GM18508 (cell line): ENCODE measurements at regions not wholly inside any gene's neighbourhood (a gene's known extent, or its start where the extent isn't known, plus 50 kb on each side); places are given as distances from the start of the nearest gene placed in this dataset.
A peak's percentile ranks its signal among the peaks of the same experiment; 100 is the strongest.

ENCODE experiments used
- ATAC-seq: cut with Tn5 transposase; IDR thresholded peaks from one replicate; pipeline ENCODE4 v1.9.1; 2021; ENCODE audit warnings: moderate number of reproducible peaks; ENCODE audit not compliant: insufficient read depth, unreplicated experiment

DNA sequence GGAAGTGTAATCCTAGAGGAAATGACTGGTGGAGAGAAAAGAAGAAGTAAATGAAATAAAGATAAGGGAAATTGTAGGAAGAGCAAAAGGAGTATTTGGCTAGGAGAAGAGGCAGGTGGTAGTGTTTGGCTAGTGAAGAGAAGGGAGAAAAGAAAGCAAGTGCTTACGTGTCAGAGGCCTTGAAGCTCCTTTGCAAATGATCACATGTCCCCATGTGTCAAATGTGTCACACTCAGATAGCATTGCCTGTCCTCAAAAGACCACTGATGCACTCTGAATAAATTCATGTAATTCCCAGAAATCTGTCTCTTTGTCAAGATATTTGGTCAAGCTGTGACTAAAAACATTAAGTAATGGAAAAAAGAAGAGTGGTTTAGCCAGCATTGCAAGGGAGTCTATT is 639.3 kb downstream of the TUSC7 start:
- ATAC-seq, result no peak

DNA sequence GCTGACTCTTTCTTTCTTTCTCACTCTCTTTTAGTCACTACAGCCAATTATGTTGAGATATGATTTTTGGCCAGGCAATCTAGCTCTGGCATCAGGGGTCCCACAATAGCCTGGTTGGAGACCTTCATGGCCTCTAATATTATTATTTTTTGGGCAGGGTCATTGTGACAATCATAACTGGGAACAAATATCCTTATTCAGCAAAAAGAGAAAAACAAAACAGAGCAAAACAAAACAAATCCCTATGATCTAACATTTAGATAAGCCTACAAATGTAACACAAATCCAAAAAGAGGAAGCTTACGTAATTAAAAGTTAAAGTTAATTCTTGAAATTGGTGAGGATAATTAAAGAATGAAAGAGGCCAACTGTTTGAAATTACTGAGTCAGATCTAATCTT is 640.0 kb downstream of the TUSC7 start:
- ATAC-seq, result no peak

DNA sequence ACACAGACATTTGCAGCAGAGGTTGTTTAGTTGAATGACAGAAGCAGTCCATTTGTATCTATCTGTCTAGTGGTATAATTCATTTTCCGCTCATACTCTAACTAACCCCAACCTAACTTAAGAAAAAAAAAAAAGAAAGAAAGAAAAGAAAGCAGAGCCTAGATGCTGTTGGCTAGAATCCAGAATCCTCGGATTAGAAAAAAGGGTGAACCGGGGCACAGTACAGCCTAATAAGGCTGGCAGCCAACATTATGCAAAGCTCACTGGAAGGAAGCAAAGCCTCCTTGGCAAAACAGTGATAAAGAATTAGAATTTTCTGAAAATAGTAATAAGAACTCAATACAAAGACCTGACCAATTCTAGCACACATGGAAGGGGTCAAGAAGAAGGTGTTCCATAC is 640.8 kb downstream of the TUSC7 start:
- ATAC-seq, result no peak

DNA sequence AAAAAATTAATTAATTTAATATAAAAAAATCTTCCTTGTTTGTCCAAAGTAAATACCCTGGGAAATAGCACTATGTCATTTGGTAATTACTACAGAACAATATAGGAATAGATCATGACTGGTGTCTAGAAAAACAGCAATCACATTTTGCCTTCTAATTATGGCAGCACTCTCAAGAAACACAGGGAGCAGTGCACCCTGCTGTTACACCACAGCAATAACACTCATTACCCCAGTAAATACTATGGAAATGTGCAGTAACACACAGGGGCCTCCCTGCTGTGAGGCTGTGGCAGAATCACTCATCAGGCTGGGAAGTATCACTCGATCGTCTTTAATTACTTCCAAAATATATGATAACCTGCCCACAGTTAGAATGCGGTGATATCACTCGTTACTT is 646.0 kb downstream of the TUSC7 start:
- no peak for ATAC-seq

DNA sequence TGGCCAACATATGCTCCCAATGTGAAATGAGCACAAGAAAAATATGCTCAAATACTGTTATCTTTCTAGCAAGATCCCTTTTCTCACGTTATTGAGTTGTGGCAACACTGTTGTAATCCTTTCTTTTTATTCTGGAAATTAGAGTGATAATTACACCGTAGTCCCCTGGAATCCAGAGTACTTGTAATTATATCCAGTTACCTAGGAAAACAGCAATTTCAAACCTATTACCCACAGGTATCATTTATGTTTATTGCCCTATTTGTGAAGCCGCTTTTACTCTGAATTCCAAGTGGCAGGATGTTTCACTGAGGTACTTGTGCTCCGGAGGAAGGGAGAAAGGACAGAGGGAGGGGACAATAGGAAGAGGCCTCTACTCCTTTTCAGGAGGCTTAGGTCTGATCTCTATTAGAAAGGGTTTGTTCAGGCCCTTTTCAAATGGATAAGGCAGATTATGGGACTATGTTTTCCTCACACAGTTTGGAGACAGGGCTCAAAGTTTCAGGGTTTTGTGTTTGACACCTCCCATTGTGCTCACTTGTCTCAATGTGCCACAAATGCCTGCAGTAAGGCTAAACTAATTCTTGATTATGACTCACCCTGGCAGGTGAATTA is 646.6 kb downstream of the TUSC7 start:
- ATAC-seq, result no peak

DNA sequence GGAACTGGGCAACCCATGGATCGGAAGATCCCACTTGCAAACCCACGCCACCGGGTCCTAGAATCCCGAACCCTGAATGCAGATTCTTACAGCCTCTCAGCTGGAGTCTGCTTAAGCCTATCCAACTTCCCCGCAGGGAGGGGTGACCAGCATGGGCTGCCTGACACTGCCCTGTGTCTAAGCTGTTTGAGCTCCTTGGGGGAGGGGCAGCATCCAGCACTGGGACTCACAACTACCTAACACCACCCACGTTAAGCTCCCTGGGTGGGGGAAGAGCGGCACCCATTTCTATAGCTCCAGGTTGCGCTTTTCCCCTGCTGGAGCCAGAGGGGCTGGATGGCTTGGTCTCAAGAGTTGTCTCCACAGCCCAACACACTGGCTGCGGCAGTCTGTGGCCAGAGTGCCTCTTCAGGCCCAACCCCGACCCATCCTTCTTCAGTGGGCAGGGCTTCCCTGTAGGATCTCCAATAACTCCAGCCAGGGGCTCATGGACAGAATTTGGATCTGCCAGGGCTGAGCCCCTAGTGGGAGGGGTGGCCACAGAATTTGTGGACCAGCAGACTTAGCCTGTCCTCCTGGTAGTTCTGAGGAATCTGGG is 649.2 kb downstream of the TUSC7 start:
- no peak for ATAC-seq

DNA sequence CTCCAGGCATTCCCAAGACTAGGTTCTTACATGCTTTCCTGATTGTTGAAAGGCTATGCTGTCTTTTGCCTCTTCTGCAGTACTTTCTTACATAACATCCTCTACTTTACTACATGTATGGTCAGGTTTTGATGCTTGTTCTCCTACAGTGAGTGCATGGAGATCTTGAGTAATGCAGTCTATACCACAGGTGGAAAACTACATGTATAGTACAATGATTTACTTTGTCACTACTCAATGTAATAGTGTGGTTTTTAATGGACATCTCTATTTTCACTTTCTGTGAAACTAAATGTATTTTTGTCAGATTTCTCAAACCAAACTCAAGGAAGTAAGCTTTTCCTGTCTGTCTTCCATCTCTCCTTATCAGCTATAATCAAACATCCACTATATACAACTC is 657.0 kb downstream of the TUSC7 start:
- ATAC-seq, result peak; percentile 62

DNA sequence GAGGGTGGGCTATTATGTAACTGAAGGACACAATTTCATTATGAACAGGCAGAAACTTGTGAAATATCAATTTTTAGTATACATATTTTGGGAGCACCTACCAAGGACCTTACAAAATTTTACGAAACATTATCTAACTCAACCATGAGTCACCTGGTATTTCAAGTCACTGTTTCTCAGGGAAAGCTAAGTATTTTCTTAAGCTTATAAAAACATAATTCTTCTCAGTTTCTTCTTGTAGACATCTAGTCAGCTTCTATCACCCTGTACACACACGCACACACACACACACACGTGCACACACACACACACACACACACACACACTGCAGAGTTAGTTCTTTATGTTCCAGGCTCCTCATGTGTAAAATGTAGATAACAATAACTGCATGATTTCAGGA is 658.3 kb downstream of the TUSC7 start:
- no peak for ATAC-seq

DNA sequence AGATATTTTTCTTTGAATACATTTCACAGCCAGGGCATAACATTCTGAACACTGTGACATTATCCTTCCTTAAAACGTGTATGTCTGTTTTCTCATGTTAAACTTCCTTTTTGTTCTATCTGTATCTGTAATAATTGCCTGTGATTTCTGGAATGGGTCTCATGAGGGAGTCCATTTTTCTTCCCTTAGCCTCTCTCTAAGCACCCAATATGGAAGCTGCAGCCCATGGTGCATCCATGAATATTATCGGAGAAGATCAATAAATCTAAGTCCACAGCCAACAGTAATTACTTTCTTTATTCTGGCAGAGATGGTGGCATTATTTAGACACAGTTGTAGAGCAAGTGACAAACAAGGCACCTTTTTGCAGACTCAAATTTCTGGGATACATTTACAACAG is 671.1 kb downstream of the TUSC7 start:
- ATAC-seq, result no peak

DNA sequence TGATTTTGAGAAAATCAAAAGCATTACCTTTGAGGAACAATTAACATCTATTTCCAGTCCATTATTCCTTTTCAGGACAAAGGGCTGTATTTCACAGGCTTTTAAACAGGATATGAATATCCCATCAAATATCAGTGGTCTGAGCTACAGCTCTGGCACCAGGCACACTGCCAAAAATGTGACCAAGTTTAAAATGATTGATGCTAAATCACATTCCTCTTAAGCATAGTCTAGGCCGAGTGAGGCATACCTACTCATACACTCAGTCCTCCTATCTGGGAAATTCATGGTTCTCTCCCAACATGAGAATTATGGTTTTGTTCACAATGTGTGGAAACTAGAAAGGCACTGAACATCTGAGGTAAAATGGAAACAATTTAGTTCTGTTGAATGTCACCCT is 683.5 kb downstream of the TUSC7 start:
- ATAC-seq, result no peak

DNA sequence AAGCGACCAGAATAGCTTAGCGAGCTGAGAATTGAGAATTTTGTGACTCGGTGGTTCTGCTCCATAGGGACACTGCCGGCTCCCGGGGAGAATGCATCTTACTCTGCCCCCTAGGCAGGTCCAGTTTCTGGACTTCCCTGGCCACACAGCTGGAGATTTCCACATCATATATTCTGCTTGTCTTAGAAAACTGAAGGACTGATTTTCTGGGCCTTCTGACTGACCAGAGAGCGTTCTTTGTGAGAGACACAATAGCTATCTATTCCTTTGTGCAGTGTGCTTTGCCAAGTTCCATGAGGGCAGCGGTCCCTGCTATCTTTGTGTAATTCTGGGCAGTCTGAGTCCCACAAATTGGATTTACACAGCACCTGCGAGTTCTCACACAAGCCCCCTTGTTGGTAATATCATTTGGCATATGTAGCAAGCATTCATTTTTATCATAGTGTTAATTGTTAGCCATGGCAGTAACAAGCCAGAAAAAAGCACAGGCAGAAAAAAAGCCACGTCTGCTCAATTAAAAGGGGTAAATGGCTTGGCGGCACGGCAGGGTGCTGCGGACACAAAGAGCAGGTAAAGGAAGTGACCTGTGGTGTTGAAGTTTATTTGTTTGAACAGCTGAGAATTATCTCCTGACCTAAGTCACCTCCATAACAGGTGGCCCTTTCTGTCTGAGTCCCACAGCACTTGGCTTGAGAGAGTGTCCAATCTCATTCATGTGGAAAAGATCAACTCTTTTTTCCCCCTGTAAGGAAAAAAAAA is 688.7 kb downstream of the TUSC7 start:
- ATAC-seq, result no peak

DNA sequence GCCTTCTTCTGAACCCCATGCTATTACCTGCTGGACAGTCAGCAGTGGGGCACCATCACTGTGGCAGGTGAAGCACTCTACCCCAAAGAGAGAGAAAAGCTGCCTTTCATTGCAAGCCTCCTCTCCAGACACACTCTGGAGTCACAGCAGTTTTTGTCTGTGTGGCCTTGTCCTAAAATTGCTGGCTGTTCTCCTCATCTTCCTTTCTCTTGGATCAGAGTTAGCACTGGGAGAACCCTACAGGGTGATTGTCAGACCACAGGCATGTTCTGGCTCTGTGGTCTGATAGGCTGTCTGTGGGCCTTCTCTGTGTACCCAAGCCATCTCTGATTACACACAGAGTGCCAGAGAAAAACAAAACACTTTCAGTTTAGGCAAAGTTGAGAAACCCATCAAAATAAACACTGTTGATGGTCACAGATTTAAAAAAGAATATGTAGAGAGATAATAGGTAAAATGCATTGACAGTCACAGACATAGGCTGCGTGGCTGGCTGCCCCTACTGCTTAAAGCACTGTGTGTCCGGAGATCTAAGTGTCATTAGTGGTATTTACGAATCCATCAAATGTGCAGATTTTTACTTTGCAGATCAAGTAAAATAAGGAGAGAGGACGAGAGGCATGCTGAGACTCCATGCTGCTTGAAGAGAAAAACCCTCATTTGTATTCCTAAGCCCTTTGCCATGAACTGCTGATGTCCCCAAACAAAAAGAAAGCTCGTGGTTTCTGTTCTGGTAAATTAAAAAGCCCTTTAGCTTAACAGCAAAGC is 689.9 kb downstream of the TUSC7 start:
- no peak for ATAC-seq

DNA sequence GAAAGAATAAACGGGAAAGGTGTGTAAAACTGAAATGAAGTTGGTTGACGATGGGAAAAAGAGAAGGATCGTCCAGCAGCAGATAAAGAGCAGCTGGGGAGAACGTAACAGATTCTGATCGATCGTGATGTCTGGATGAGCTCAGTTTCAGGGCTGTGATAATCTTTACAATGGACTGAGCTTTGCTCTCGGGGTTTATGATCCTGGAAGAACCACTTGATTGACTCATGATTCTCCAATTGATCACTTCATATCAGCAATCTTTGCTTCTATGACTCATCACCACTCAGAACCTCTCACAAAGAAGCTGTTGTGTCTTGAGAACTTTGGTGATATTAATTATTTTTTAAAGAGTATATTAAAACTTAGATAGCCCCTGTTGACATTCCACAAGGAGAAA is 690.7 kb downstream of the TUSC7 start:
- ATAC-seq, result no peak

DNA sequence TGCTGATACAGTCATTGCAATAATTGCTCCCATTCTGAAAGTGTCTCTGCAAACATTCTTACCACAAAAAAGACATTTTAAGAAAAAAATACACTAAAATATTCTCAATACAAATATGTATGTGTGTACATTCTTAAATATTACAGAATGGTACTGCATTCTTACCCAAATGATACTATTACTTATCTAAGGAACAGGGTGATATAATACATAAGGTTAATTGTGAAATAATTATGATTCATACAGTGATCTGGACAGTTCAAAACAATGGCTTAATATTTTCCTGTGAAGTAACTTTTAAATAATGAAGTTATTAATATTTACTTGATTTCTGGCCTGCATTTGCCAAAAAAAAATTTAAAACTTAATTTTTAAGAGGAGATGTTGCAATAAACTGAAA is 694.6 kb downstream of the TUSC7 start:
- no peak for ATAC-seq

DNA sequence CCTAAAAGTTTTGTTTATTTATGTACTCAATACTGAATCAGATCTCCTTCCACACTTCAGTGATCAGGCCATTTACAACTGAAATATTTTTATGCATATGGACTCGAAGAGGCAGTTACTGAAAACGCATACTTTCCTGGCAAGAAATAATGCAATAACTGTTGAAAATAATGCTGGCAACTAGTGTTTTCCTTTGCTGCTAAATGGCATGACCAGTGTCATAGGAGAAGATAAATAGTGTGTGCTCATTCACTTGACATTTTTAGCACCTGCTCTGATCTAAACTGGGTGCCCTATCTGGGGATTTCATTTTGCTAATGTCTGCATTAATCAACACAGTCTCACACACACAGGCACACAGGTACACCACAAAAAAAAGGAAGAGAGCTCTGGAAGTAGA is 695.2 kb downstream of the TUSC7 start:
- no peak for ATAC-seq

DNA sequence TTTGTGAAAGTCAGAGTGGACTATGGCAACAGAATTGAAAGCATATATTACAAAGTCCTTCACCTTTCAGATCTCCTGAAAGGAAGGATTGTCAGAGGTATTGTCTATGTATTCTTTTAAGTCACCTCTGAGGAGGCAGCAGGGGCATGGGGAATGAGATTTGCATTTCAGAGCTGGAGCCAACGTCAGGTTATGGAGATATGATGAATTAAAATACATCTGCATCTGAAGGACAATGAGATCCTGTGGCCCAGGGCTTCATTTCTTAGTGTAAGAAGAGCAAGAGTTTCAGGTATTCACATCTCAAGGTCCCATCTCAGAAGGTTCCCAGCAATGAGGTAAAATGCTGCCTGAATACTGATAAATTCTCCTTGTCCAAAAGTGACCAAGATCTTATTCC is 695.8 kb downstream of the TUSC7 start:
- no peak for ATAC-seq

DNA sequence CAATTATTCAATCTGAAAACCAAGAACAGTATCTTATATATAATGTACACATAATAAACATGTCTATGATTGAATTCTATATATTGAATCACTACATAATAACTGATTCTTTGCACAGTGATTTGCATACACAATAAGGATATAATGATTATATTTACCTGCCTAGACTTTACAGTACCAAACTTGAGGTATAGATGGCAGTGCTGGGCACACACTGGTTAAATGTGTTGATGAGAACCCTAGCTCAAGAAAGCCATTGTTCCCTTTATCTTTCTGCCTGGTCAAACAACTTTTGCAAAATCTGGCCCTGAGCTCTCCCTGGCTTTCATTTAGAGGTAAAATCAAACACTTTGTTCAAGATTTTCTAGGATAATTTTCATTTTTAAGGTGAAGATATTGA is 697.7 kb downstream of the TUSC7 start:
- ATAC-seq, result peak; percentile 65

DNA sequence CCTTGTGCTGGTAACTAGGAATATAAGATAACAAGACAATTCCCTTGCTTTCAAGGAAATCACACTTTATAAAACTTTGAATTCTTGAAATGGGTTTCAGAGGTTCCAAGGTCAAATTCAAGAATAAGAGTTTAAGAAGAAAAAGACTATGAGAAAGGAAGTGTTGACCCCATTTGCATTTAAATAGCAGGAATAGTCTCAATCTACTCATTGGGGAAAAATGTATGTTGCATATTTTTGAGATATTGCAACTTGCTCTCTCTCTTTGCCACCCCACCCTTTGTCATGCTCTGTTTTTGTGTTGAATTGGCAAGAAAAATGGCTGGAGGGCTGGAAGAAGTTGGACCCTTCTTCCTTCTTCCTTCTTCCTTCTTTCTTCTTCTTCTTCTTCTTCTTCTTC is 699.2 kb downstream of the TUSC7 start:
- no peak for ATAC-seq

DNA sequence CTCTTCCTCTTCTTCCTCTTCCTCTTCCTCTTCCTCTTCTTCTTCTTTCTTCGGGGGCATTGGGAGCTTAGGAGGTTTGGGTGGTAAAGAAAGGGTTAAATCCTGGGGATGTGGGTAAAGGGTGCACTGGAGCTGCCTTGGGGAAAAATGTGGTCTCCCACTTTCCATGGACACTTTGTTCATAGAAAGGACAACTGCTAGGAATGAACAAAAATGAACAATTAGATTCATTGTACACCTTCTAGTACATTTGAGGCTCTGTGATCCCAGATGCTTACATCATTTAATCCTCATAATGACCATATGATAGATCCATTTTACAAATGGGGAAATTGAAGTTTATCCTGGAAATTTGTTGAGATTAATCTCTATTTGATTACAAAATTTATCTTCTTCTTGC is 699.7 kb downstream of the TUSC7 start:
- no peak for ATAC-seq

DNA sequence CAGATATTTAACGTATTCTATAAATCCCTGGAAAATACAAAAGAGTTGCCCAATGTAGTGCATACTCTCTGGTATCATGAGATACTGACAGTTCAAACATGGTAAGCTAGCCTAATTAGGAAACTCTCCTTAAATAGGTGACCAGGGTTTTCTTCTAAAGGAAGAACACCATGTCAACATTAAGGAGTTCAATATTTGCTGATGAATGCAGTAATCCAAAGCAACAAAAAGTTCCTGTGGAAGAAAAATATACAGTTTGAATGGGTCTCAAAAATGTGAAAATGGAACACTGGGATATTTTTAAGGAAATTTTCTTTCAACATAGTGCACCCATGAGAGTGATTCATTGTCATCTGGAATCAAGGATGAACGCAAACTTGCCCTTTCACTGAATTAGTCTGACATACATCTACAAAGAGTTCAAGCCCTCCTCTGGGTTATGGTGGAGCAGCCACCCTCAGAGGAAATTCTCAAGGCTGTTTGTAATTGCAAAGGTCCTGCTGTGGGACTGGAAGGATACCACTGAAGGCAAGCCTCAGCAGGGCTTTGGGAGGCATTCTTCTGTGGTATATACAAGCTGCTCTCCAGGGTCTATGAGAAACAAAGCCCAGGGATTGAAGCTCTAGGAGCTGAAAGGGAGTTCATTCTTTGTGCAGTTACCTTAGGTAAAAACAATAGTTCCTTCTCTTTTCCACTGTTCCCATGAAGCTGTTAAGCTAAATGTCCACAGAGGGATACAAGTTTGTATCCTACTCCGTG is 700.3 kb downstream of the TUSC7 start:
- no peak for ATAC-seq
